ENCODE measurements at regions not wholly inside any gene's neighbourhood (a gene's known extent, or its start where the extent isn't known, plus 50 kb on each side); places are given as distances from the start of the nearest gene placed in this dataset.

DNA sequence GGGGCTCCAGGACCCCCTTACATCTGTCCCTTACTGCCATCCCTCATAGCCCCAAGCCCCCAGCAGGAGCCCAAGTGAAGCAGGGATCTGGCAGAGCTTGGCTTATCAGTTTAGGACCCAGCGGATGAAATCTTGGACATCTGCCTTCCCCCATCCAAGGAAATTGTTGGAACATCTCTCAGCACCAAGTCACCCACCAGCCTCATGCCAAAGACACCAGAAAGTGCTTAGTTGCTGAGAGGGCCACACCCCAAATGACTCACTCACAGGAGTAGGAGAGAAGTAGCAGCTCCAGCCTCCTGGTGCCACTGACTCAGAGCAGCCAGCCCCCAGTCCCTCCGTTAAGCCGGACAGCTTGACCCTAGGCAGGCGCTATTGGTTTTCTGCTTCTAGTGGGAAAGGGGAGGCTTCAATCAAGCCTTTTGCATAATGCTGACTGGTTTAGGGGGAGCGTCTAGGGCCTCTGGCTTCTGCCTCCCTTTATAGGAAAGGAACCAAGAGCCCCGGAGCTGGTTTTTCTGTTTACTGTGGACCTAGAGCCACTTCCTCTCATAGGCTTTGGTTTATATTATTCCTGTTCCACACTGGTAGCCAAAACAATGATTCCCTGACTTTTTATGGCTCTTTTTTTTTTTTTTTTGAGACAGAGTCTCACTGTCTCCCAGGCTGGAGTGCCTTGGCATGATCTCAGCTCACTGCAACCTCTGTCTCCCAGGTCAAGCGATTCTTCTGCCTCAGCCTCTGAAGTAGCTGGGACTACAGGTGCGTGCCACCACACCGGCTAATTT, 114.2 kb upstream of the IPO9 start:
- H3K27me3 Mint-ChIP-seq = no peaks in the 10 kb centered on the region
- no peaks in the 10 kb centered on the region for H3K9me3 Mint-ChIP-seq
- peak overlapping the region; percentile 20 for H3K27ac Mint-ChIP-seq
- peaks cover 32 to 76% of the 10 kb centered on the region in 2 donors for H3K4me1 Mint-ChIP-seq
- ATAC-seq (replicated peaks) (no peak), DNase-seq (no peak)
- H3K4me3 Mint-ChIP-seq = no peak overlapping the region
- H3K36me3 Mint-ChIP-seq = no peaks in the 10 kb centered on the region

DNA sequence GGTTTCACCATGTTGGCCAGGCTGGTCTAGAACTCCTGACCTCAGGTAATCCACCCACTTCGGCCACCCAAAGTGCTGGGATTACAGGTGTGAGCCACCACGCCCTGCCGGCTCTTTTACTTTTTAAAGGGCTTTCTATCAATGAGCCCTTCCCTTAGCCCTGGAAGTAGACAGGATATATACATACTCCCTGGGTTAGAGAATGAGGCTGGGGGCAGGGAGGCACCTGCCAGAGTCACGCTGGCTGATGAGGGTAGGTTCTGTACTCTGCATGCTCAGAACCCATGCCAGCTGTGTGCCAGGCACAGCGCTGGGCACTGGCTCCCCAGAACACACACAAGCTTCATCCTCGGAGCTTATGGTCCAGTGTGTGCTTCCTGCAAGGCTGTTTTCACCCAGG, 113.6 kb upstream of the IPO9 start:
- ATAC-seq (replicated peaks) = peak; percentile 45 to 50

DNA sequence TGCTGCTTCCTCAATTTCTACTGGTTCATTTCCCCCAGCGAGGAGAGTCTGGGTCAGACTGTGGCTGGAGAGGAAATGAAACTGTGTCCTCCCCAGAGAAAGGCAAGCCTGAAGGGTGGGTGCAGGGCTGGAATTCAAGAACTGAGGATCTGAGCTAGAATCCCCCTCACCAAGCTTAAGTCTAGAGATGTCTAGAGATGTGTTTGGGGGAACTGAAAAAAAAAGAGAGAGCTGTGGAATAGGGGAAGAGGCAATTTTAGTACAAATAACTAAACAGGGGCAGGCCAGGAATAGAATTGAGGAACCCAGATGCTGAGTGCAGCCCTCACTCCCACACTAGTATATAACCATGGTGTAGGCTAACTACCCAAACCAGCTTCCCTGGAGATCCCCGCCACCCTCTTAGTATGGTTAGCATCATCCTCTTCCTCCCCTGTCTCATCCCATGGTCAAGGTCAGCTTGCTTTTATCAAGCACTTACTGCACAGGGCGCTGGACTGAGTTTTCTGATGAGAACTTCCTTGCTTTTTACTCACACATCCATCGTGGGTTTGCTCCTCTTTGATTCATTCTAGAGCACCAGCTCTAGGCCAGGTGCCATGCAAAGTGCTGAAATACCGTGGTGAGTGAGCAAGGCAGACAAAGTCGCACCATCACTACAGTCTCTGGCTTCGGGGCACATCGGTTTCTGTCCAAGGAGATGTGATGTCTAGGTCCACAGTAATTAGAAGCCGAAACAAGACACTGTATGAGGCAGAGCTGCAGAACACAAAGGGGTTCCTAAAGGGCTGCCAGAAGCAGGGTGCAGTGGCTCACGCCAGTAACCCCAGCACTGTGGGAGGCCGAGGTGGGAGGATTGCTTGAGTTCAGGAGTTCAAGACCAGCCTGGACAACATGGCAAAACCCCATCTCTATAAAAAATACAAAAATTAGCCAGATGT, 112.9 kb upstream of the IPO9 start:
- Mint-ChIP-seq H3K9me3 (no peaks in the 10 kb centered on the region), H3K4me1 (peaks cover 37 to 85% of the 10 kb centered on the region in 2 donors), H3K36me3 (no peaks in the 10 kb centered on the region), H3K27ac (peak overlapping the region; percentile 25), H3K27me3 (no peaks in the 10 kb centered on the region), H3K4me3 (peak overlapping the region; percentile 3 to 17)
- ATAC-seq (replicated peaks) (peak; percentile 86), DNase-seq (peak; percentile 68)

More for the DNA sequence above, 113.6 kb upstream of the IPO9 start:
- Mint-ChIP-seq H3K27me3 (no peaks in the 10 kb centered on the region), H3K4me3 (no peak overlapping the region), H3K27ac (no peak overlapping the region), H3K36me3 (no peaks in the 10 kb centered on the region), H3K9me3 (no peaks in the 10 kb centered on the region), H3K4me1 (peaks cover 37 to 82% of the 10 kb centered on the region in 2 donors)
- DNase-seq = no peak

GRCh38 chr1:201716742-201717135, 112.2 kb upstream of the IPO9 start:
- Mint-ChIP-seq H3K4me3 (peak overlapping the region in 1 of 2 donors; percentile 3), H3K4me1 (peaks cover 37 to 81% of the 10 kb centered on the region in 2 donors), H3K9me3 (no peaks in the 10 kb centered on the region), H3K27me3 (peaks cover 0 to 3% of the 10 kb centered on the region in 2 donors), H3K27ac (no peak overlapping the region), H3K36me3 (no peaks in the 10 kb centered on the region)
- no peak for ATAC-seq (replicated peaks)
- DNase-seq = no peak

GRCh38 chr1:201717286-201717685, 111.7 kb upstream of the IPO9 start:
- Mint-ChIP-seq H3K9me3 (no peaks in the 10 kb centered on the region), H3K27me3 (peaks cover 0 to 8% of the 10 kb centered on the region in 2 donors), H3K27ac (peak overlapping the region; percentile 14), H3K4me3 (no peak overlapping the region), H3K36me3 (no peaks in the 10 kb centered on the region), H3K4me1 (peaks cover 37 to 75% of the 10 kb centered on the region in 2 donors)
- no peak for ATAC-seq (replicated peaks)
- DNase-seq = no peak

DNA sequence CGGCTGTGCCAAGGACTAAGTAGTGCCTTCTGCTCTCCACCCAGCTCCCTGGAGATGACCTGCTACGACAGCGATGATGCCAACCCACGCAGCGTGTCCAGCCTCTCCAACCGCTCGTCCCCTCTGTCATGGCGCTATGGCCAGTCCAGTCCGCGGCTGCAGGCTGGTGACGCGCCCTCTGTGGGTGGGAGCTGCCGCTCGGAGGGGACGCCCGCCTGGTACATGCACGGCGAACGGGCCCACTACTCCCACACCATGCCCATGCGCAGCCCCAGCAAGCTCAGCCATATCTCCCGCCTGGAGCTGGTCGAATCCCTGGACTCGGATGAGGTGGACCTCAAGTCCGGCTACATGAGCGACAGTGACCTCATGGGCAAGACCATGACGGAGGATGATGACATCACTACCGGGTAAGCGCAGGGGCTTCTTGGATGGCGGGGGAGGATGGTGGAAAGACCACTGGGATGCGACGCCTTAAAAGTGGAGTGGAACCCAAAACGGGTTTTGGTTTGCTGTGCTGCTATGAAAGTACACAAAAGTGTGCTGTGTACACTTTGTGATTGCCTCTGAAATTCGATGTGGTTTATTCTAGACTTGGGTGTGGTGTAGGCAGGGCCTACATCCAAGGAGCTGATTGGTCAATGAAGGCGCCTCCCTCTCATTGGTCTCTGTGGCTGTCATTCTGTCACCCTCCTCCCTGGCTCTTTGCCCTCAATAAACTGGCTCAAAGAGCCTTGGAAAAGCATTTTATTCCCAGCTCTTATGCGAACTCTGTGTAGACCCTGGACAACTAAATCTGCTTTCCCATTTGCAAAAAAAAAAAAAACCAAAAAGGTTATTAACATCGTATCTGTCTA, 110.4 kb upstream of the IPO9 start:
- H3K4me1 Mint-ChIP-seq = peaks cover 32 to 62% of the 10 kb centered on the region in 2 donors
- no peak overlapping the region for H3K4me3 Mint-ChIP-seq
- H3K36me3 Mint-ChIP-seq = no peaks in the 10 kb centered on the region
- DNase-seq = no peak
- no peaks in the 10 kb centered on the region for H3K9me3 Mint-ChIP-seq
- no peak for ATAC-seq (replicated peaks)
- no peak overlapping the region for H3K27ac Mint-ChIP-seq
- peaks cover 0 to 9% of the 10 kb centered on the region in 2 donors for H3K27me3 Mint-ChIP-seq

DNA sequence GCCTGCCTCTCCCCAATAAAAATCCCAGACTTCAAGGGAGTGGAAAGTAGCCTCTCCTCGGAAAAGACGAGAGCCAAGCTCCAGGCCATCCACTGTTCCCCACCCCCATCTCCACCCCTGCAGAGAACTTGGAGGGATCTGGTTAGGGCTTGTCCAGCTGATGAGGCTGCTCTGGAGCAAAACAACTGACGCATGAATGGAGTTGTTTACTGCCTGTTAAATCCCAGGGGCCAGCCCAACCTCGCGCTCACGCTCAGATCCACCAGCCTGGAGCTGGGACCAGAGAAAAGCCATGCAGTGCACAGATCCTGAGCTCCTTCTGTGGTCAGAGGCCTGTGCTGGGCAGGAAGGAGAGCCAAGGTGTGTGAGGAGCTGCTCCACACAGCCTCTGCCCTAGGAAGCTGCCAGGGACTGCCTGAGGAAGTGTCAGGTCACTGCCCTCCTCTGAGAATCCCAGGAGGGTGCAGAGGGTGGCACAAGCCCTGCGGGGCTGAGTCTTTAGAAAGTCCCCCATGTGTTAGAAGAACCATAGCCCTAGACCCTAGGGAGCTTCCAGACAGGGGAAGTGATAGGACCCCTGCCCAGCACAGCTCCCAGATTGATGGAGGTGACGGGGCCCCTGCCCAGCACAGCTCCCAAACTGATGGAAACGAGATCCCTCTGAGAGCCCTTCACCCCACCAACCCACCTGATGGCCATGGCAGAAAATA, 109.0 kb upstream of the IPO9 start:
- Mint-ChIP-seq H3K4me1 (peaks cover 29 to 50% of the 10 kb centered on the region in 2 donors), H3K36me3 (no peaks in the 10 kb centered on the region), H3K4me3 (no peak overlapping the region), H3K27me3 (peaks cover 2 to 12% of the 10 kb centered on the region in 2 donors), H3K27ac (no peak overlapping the region), H3K9me3 (no peaks in the 10 kb centered on the region)
- ATAC-seq (replicated peaks) (no peak), DNase-seq (no peak)

GRCh38 chr1:201720522-201720844, 108.5 kb upstream of the IPO9 start:
- DNase-seq = no peak
- no peaks in the 10 kb centered on the region for H3K36me3 Mint-ChIP-seq

GRCh38 chr1:201721082-201722049, 107.6 kb upstream of the IPO9 start:
- ATAC-seq (replicated peaks) (no peak), DNase-seq (no peak)
- H3K4me3 Mint-ChIP-seq = no peak overlapping the region
- peaks cover 8 to 17% of the 10 kb centered on the region in 2 donors for H3K27me3 Mint-ChIP-seq
- H3K4me1 Mint-ChIP-seq = peaks cover 21 to 36% of the 10 kb centered on the region in 2 donors
- no peaks in the 10 kb centered on the region for H3K9me3 Mint-ChIP-seq
- no peaks in the 10 kb centered on the region for H3K36me3 Mint-ChIP-seq
- no peak overlapping the region for H3K27ac Mint-ChIP-seq

More at GRCh38 chr1:201720522-201720844, 108.5 kb upstream of the IPO9 start:
- Mint-ChIP-seq H3K27me3 (peaks cover 7 to 17% of the 10 kb centered on the region in 2 donors), H3K4me3 (no peak overlapping the region), H3K9me3 (no peaks in the 10 kb centered on the region), H3K27ac (no peak overlapping the region), H3K4me1 (peaks cover 29 to 45% of the 10 kb centered on the region in 2 donors)
- no peak for ATAC-seq (replicated peaks)

DNA sequence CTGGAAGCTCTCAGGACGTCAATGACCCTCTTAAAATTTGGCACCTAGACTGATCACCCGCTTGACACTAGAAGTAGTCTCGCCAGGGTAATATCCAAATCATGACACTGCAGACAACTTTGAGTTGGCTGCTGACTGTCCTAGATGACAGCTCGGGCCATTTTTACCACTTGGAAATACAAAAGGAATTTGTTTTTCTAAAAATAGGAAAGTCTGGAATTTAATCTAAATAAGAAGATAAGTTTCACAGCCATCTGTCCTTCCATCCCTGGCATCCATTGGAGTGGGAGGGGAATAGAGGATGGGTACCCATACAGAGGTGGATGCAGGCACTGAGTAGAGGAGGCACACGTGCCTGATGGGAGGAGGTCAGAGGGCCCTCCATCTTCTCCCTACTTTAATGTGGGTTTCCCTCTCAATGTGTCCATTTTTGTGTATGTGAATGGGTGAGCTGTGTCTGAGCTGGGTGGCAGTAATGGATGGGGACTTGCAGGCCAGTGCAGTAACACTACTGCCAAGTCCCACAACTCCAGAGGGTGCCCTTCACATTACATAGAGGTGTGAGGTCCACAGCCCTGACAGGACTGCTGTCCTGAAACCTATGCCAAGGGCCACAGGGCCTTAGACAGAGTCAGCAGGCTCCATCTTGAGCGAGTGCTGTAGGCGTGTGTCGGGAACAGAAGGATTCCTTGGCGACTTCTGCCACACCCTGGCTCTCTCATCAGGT, 104.8 kb upstream of the IPO9 start:
- H3K27me3 Mint-ChIP-seq = peaks cover 16 to 23% of the 10 kb centered on the region in 2 donors
- ATAC-seq (replicated peaks) (no peak), DNase-seq (no peak)
- no peak overlapping the region for H3K4me3 Mint-ChIP-seq
- no peaks in the 10 kb centered on the region for H3K9me3 Mint-ChIP-seq
- peaks cover 7 to 14% of the 10 kb centered on the region in 2 donors for H3K4me1 Mint-ChIP-seq
- H3K36me3 Mint-ChIP-seq = no peaks in the 10 kb centered on the region
- no peak overlapping the region for H3K27ac Mint-ChIP-seq

DNA sequence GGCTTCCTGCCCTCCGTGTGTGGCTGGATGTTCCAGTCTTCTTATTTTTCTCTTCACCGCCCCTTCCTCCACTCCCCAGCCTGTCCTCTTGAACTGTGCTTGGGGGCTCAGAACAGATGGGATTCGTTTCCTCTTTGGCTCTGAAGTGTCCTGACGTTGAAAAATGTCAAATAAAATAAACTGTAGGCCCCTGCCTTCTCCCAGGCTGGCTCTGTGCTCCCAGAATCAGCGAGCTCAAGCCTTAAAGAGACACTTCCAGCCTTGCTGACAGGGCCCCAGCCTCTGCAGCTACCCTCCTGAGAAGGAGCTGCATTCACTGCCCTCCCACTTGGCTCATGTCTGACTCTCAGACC, 104.2 kb upstream of the IPO9 start:
- Mint-ChIP-seq H3K27me3 (peaks cover 16 to 23% of the 10 kb centered on the region in 2 donors), H3K36me3 (no peaks in the 10 kb centered on the region), H3K27ac (no peak overlapping the region), H3K4me1 (peaks cover 5 to 9% of the 10 kb centered on the region in 2 donors), H3K4me3 (no peak overlapping the region), H3K9me3 (no peaks in the 10 kb centered on the region)
- ATAC-seq (replicated peaks) (no peak), DNase-seq (no peak)

GRCh38 chr1:201726700-201727099, 102.3 kb upstream of the IPO9 start:
- Mint-ChIP-seq H3K36me3 (no peaks in the 10 kb centered on the region), H3K4me3 (no peak overlapping the region), H3K27ac (no peak overlapping the region), H3K4me1 (no peaks in the 10 kb centered on the region), H3K9me3 (no peaks in the 10 kb centered on the region), H3K27me3 (peaks cover 20 to 27% of the 10 kb centered on the region in 2 donors)
- DNase-seq (no peak), ATAC-seq (replicated peaks) (no peak)
